Esophagus muscularis mucosa (tissue), 4 donors: ENCODE measurements at regions not wholly inside any gene's neighbourhood (a gene's known extent, or its start where the extent isn't known, plus 50 kb on each side); places are given as distances from the start of the nearest gene placed in this dataset.

Experiments used
- DNase-seq: peaks from one replicate; pipeline ENCODE4 v3.0.0-alpha.2; 2017; ENCODE audit errors: extremely low spot score
- H3K27ac ChIP-seq, 4 donors: fragments of 200-600 bp; sonication (generic); replicated peaks in 1 of 4; 1 replicate in 3 of 4; 2 replicates in 1 of 4; pipeline ENCODE4 v1.5.1; 2016 to 2019; ENCODE audit warnings: mild to moderate bottlenecking in 1 of 4
- H3K27me3 ChIP-seq, 4 donors: fragments of 200-600 bp; sonication (generic); one replicate each; pipeline versions ENCODE4 v1.5.1 to v1.6.0; 2016 to 2019
- H3K36me3 ChIP-seq, 4 donors: fragments of 200-600 bp; sonication (generic); one replicate each; pipeline ENCODE4 v1.5.1; 2016 to 2019
- H3K4me1 ChIP-seq, 4 donors: fragments of 200-600 bp; sonication (generic); one replicate each; pipeline ENCODE4 v1.5.1; 2016 to 2019
- H3K4me3 ChIP-seq, 4 donors: fragments of 200-600 bp; sonication (generic); 1 replicate in 2 of 4; 2 replicates in 2 of 4; pipeline ENCODE4 v1.5.1; 2016 to 2019; ENCODE audit warnings: mild to moderate bottlenecking in 4 of 4, moderate library complexity in 1 of 4
- H3K9me3 ChIP-seq, 4 donors: fragments of 200-600 bp; sonication (generic); 1 replicate in 3 of 4; 2 replicates in 1 of 4; pipeline ENCODE4 v1.5.1; 2016 to 2019
- CTCF ChIP-seq, 3 experiments: fragments of 200-600 bp in 2 of 3; fragments of 450-650 bp in 1 of 3; sonication (generic) in 2 of 3; IDR thresholded peaks; one replicate each; pipeline ENCODE4 v1.5.1; 2017 to 2019; ENCODE audit warnings: antibody characterized with exemption in 3 of 3, mild to moderate bottlenecking in 2 of 3, moderate library complexity in 1 of 3
- EP300 ChIP-seq: sonication (generic); formaldehyde crosslinking; IDR thresholded peaks from one replicate; pipeline ENCODE4 v1.6.1; 2017; ENCODE audit warnings: antibody characterized with exemption
- POLR2A ChIP-seq: fragments of 450-650 bp; IDR thresholded peaks from one replicate; pipeline ENCODE4 v1.6.1; 2017; ENCODE audit warnings: antibody characterized with exemption, moderate library complexity, mild to moderate bottlenecking, low read depth
- POLR2AphosphoS5 ChIP-seq, 2 donors: sonication (generic); formaldehyde crosslinking; IDR thresholded peaks; one replicate each; pipeline ENCODE4 v1.6.1; 2017; ENCODE audit warnings: antibody characterized with exemption in 2 of 2
- WGBS: methylation state at CpG from one replicate; pipeline ENCODE4 v1.1.5; 2018; 5-methylcytosine and 5-hydroxymethylcytosine counted together
- intact Hi-C: fragments of 100-400 bp; cut with DNase I; formaldehyde crosslinking; loops from one replicate; pipeline ENCODE4 v1.15.1; 2023

- WGBS = 67% methylated on average over 2 of the region's 2 CpGs
- no peaks in the 10 kb centered on the region for H3K36me3 ChIP-seq
- no peak overlapping the region for H3K27ac ChIP-seq
- no peak for DNase-seq
- no peaks in the 10 kb centered on the region for H3K4me1 ChIP-seq
- TF ChIP-seq POLR2A (no peak), POLR2AphosphoS5 (IDR thresholded peaks at IDR 0.05) (no peak), EP300 (no peak), CTCF (IDR thresholded peaks at IDR 0.05) (no peak)
- H3K9me3 ChIP-seq = no peaks in the 10 kb centered on the region
- no peak overlapping the region for H3K4me3 ChIP-seq
- H3K27me3 ChIP-seq = no peaks in the 10 kb centered on the region
- intact Hi-C loops = no loop called here
These were observed 106.5 kb upstream of the FAM9A start for GRCh38 chrX:8907688-8908087.

GRCh38 chrX:8906299-8906938 lies 105.2 kb upstream of the FAM9A start:
- no peaks in the 10 kb centered on the region for H3K36me3 ChIP-seq
- H3K27me3 ChIP-seq = no peaks in the 10 kb centered on the region
- no peaks in the 10 kb centered on the region for H3K4me1 ChIP-seq
- 83% methylated on average over 8 of the region's 9 CpGs for WGBS
- no peak overlapping the region for H3K27ac ChIP-seq
- no peak for DNase-seq
- intact Hi-C loops = no loop called here
- TF ChIP-seq POLR2AphosphoS5 (IDR thresholded peaks at IDR 0.05) (no peak), EP300 (no peak), POLR2A (no peak), CTCF (IDR thresholded peaks at IDR 0.05) (no peak)
- H3K9me3 ChIP-seq = no peaks in the 10 kb centered on the region
- no peak overlapping the region for H3K4me3 ChIP-seq

GRCh38 chrX:8897259-8897658 lies 96.1 kb upstream of the FAM9A start:
- no peak for DNase-seq
- Histone ChIP-seq H3K4me3 (no peak overlapping the region), H3K9me3 (peaks cover 0 to 10% (median 0%) of the 10 kb centered on the region in 4 donors), H3K36me3 (no peaks in the 10 kb centered on the region), H3K4me1 (no peaks in the 10 kb centered on the region), H3K27ac (no peak overlapping the region), H3K27me3 (no peaks in the 10 kb centered on the region)
- intact Hi-C loops = no loop called here
- TF ChIP-seq EP300 (no peak), CTCF (IDR thresholded peaks at IDR 0.05) (no peak), POLR2A (no peak), POLR2AphosphoS5 (IDR thresholded peaks at IDR 0.05) (no peak)
- WGBS = 62% methylated on average over 4 of the region's 4 CpGs

- 82% methylated on average over 1 of the region's 1 CpG for WGBS
These were observed 89.6 kb upstream of the FAM9A start for GRCh38 chrX:8890794-8891193.

More at GRCh38 chrX:8890794-8891193, 89.6 kb upstream of the FAM9A start:
- TF ChIP-seq POLR2AphosphoS5 (IDR thresholded peaks at IDR 0.05) (no peak), POLR2A (no peak), CTCF (IDR thresholded peaks at IDR 0.05) (no peak), EP300 (no peak)
- Histone ChIP-seq H3K4me1 (peaks cover 0 to 9% (median 0%) of the 10 kb centered on the region in 4 donors), H3K36me3 (no peaks in the 10 kb centered on the region), H3K4me3 (no peak overlapping the region), H3K9me3 (peaks cover 0 to 10% (median 0%) of the 10 kb centered on the region in 4 donors), H3K27ac (no peak overlapping the region), H3K27me3 (no peaks in the 10 kb centered on the region)
- intact Hi-C loops = no loop called here
- DNase-seq = no peak
